Prostate gland (tissue), 2 donors: ENCODE measurements at regions not wholly inside any gene's neighbourhood (a gene's known extent, or its start where the extent isn't known, plus 50 kb on each side); places are given as distances from the start of the nearest gene placed in this dataset.

Experiments
- CTCF ChIP-seq, 4 experiments: fragments of 200-600 bp in 2 of 4; fragments of 450-650 bp in 2 of 4; sonication (generic) in 2 of 4; IDR thresholded peaks; 1 replicate in 3 of 4; 2 replicates in 1 of 4; pipeline ENCODE4 v1.5.1; 2016 to 2019; ENCODE audit warnings: antibody characterized with exemption in 4 of 4, mild to moderate bottlenecking in 2 of 4, moderate library complexity in 2 of 4
- POLR2AphosphoS5 ChIP-seq: sonication (generic); formaldehyde crosslinking; IDR thresholded peaks from one replicate; pipeline ENCODE4 v1.6.1; 2017; ENCODE audit warnings: antibody characterized with exemption

GRCh38 chr12:58086006-58086405 lies 144.6 kb downstream of the ATP23 start:
- TF ChIP-seq POLR2AphosphoS5 = no peak
- TF ChIP-seq CTCF (IDR thresholded peaks at IDR 0.05) = no peak
